ENCODE measurements at regions not wholly inside any gene's neighbourhood (a gene's known extent, or its start where the extent isn't known, plus 50 kb on each side); places are given as distances from the start of the nearest gene placed in this dataset.

- TF ChIP-seq GATA2 (IDR thresholded peaks at IDR 0.05; ENCODE audit: low read depth, low read length) (no peak), GATA3 (IDR thresholded peaks at IDR 0.05; ENCODE audit: low read depth, low read length) (no peak)
These were observed 352.7 kb downstream of the ZNF608 start for GRCh38 chr5:124393584-124394379.

All from SH-SY5Y (cell line).